Activated CD4-positive, alpha-beta T cell treated with anti-CD3 and anti-CD28 coated beads, Interleukin-2, amount 50 U/mL, for 24 hours (primary cell): ENCODE measurements at regions not wholly inside any gene's neighbourhood (a gene's known extent, or its start where the extent isn't known, plus 50 kb on each side); places are given as distances from the start of the nearest gene placed in this dataset.

Experiments
- DNase-seq, 2 donors: peaks; one replicate each; pipeline ENCODE4 v3.0.0-alpha.2; 2020; ENCODE audit warnings: low read depth in 1 of 2, low spot score in 1 of 2

DNA sequence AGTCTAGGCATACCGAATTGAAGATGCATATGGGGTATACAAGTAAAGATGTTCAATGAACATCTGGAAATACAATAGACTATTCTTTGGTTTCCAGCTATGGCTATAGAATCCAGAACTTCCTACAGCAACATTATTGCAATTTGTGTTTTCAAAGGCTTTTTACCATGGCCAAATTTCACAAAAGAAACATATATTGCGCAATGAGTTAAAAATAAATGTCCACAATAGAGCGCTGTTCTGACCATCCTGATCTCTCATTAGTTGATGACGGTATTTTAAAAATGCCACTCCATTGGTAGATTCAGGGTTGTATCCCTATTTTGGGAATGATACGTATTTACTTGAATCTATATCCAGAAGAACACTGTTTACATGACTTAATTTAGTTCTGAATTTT, 139.2 kb downstream of the LINC00632 start:
- no peak for DNase-seq

DNA sequence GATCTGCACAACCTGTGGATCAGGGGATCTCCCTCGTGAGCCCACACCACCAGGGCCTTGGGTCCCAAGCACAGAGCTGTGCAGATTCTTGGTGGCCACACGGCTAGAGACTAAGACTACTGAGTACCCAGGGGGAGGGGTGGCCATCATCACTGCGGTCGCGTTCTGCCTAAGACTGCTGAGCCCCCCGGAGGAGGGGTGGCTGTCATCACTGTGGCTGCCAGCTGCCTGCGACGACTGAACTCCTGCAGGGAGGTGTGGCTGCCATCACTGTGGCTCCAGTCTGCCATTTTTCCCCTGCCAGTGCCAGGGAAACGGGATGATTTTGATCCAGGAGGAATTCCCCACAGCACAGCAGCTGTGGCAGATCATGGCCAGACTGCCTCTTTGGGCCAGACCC, 141.7 kb upstream of the SPANXB1 start:
- no peak for DNase-seq

DNA sequence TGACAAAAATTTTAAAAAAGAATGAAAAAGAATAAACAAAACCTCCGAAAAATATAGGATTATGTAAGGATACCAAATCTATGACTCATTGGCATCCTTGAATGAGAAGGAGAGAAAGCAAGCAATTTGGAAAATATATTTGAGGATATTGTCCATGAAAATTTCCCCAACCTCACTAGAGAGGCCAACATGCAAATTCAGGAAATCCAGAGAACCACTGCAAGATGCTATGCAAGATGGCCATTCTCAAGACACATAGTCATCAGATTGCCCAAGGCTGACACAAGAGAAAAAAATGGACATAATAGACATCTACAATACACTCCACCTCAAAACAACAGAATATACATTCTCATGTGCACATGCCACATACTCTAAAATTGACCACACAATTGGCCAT, 135.9 kb upstream of the SPANXB1 start:
- no peak for DNase-seq

DNA sequence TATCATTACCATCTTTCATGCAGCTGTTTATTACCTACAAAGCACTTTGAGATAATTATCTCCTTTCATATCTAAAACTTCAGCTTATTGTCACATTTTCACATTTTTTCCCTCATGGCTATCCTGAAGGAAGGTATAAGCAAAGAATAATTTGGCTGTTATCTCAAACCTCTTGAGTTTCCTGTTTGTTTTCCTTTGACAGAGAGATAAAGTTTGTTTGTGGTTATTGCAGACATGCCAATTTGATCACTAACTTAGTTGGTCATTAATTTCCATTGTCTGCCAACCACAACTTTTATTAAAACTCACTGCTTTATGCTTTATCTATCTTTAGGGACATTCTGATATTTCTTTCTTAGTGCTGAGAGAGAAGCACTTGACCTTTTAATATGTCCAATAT, 89.8 kb upstream of the SPANXB1 start:
- DNase-seq = no peak

DNA sequence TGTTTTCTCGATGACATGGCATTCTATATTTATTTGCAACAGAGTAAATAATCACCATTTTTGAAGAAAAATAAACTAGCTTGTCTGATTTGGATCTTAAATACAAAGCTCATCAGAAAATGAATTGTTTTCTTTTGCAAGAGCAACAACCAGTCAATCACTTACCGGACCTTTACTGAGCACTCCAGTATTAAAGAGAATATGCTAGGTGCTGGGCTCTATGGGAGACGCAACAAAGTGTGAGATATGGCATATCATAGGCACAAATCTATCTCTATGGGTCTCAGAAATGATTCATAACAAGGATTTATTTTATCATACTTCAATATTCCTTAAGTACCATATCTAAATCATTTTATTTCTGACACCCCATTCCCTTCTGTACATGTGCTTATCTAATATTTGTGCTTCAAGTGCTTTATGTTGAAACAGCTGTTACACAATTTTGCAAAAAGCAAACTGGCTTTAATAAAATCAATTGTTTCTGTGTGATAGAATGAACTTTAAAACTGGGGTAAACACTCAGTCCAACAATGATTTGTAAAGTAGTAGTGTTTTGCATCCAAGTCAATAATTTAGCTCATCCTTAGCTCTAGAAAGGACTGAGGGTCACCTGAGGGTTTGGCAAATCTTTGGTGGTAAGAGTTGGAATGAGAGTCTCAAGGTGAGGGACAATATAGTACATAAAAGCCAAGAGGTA, 88.4 kb upstream of the SPANXB1 start:
- no peak for DNase-seq

DNA sequence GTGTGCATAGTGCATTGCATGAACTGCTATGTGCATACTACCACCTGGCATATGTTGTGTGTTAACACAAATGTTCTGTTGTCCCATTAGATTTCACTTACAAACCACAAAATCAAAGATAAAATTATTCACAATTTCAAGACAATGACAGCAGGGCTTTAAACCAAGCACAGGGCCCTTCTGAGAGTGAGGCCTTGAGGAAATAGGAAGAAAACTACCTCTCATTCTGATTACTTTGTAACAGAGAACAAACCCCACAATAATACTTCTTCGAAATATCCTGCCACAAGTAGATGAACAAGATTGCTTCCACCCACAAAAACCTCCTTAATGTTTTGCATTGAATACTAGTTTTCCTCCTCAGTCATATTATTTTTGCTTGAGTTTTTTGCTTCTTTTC, 85.5 kb upstream of the SPANXB1 start:
- no peak for DNase-seq

DNA sequence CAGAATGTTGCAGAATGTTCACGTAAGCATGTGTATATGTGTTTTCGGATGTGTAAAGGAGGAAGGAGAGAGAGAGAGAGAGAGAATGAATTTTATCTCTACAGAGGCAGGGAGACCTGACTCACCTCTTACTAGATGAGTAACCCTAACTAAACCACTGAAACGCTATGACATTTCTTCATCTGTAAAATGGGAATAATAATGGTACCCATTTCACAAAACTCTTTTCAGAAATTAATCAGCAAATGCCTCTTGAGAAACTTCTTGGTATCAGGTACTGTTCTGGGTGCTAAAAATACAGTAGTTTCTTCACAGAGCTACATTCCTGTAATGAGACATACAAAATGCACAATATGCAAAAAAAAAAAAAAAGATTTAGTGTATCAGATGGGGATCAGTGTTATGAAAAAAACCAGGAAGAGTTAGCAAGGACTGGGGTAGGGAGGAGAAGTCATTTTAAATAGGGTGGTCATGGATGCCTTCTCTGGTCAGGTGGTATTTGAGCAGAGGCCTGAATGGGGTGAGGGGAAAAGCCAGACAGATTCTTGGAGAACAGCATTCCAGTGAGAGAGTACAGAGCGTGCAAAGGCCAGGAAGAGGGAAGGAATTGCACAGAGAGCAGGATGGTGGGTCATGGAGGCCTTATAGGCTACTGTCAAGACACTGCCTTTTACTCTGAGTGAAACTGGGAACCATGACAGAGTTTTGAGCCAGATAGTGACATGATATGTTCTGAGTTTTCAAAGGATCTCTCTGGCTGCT, 84.9 kb upstream of the SPANXB1 start:
- no peak for DNase-seq

DNA sequence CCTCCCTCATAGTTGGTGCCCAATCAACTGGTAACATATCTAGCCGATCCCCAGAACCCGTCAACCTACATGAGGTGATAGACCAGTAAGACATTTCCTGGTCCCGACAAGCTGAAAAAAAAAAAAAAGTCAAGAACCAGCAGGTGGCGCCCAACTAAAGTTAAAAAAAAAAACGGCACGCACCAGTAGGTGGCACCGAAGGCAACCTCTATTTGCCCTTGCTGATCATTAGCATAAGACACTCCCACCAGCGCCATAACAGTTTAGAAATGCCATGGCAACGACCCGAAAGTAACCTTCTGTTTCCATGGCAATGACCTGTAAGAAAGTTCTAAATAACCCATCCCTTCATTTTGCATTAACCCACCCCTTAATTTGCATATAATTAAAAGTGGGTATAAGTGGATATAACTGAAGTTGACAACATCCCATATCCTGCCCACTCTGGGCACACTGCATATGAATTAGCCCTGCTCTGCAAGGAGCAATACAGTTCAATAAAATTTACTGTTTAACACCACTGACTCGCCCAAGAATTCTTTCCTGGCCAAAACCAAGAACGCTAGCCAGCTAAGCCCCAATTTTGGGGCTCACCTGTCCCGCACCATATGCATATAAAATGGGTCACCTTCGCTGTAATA, 83.9 kb upstream of the SPANXB1 start:
- peak in 1 of 2 donors; percentile 18 for DNase-seq

DNA sequence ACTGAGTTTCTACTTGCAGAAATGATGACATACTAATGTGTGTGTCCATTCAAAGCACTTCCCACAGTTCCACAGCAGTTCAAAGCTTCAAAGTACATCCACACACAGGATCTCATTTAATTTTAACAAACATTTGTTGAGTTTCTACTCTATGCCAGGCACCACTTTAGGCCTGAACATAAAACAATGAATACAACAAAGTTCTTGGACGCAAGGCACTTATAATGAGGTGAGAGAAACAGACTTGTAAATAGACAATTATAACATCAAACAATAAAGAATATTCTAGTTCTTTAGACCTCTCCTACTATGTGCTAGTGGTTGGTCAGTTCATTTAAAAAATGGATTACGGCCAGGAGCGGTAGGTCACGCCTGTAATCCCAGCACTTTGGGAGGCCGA, 82.0 kb upstream of the SPANXB1 start:
- DNase-seq = no peak

DNA sequence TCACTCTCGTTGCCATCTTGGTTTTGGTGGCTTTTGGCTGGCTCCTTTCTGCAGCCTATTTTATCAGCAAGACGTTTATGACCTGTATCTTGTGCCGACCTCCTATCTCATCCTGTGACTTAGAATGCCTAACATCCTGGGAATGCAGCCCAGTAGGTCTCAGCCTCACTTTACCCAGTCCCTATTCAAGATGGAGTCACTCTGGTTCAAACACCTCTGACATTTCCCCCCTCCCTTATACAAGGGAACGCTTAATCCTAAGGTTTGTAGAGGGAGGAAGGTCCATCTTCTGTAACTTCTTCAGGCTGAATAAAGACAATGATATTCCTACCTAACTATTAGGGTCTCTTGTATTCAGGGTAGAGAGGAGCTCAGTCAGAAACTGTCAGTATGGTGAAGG, 79.3 kb upstream of the SPANXB1 start:
- no peak for DNase-seq

DNA sequence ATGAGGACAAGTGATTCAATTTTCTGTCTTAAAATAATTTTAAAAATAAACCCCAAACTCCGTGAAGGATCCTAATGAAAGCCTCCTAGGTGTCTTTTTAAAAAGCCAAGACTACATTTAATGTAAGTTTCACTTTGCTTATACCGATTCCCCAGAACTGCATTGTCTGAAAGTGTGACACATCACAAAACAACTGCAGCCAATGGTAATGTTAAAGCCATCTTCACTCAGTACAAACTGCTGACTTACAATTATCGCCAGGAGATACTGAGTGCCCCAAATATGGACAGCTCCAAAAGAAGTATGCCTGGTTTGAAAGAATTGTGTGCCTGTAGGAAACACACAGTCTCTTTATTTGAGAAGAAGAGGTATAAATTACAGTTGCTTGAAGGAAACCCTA, 73.7 kb upstream of the SPANXB1 start:
- no peak for DNase-seq

DNA sequence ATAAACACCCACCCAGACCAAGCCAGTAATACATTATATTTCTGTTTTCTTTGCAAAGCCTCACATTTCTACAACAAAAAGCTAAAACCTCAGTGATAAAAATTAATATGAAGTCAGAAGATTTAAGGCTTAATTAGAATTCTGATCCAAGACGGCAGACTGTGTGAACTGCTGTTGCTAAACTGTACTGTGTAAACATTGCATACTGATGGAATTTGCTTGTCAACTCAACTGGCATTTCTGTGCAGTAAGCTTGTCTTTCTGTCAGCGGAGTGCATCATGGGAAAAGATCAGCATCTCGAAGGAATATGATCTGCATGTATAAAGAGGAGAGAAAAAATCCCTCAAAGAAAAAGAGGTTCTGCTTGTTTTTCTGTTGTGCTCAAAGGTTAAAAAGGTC, 69.4 kb upstream of the SPANXB1 start:
- no peak for DNase-seq

DNA sequence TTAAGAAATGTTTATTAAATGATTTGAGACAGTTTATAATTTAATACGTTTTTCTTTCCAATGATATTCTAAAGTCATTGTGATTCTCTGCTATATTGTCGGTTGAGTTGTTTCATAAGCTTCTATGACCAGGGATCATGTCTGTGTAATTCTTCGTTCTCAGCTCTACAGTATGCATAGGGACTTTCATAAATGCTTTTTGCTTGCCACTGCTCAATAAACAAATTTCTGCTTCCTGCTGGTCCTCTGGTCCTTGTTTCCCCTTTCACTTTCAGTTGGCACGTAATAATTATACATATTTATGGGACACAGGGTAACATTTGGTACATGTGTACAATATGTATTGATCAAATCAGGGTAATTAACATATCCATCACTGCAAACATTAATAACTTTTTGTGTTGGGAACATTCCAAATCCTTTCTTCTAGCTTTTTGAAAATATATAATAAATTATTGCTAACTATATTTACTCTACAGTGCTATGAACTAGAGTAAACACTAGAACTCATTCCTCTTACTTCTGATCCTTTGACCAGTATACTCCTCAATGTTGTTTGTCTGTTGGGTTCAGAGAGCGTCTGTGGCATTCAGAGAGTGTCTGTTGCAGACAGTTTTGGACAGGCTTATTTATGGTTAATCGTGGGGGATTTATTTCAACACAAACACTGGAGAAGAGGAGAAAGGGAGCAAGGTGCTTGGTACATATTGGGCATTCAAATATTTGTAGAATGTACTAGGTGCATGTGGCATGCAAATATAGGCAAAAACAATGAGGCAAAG, 68.3 kb upstream of the SPANXB1 start:
- DNase-seq = no peak

DNA sequence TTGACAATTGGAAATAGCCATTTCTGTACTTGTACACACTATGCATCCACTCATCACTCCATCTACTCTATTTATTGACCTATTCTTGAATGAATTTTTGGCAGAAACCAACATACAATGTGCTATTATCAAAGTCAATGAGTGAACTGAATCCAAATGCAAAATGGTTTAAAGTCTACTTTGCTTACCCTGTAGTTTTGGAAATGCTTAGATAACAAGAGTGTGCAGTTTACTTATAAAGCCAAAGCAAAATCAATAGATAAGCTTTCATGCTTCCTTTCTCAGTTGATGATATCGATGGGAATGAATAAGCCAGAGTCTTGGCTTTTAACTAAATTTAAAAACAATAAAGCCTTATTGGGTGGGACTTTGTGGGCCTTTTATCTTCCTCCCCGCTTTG, 58.9 kb upstream of the SPANXB1 start:
- DNase-seq = no peak

DNA sequence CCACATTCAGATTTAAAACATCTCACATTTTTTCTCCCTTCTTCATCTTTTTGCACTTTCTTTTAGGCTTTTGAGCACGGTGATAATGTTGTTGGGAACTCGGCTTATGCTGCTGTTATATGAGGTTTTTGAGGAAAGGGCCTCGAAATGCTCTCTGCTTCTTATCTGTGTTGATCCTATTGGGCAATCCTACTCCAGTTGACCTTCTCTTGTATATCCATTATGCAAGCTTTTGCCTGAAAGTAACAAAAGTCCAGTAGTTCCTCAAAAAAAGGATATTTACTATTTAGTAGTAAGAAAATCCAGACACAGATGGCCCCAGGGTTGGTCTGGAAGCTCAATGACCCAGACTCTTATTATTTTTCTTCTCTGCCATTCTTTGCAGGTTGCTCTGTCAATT, 57.7 kb upstream of the SPANXB1 start:
- DNase-seq = no peak

DNA sequence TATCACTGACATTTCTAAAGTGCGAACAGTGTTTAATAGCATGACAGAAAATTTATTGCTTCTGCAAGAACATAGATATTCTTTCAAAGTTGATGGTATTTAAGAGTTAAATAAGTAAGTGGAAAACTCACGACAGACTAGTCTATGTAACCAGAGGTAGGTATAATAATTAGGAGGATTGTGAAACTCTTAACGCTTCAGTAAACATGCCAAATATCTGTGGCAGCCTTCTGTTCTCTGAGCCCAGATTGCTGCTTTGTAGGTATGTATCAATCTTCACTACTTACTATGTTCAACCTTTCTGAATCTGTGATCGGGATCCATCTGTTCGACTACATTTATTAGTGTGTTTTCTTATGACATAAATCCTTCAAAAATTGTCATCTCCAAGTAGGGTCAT, 53.6 kb upstream of the SPANXB1 start:
- DNase-seq = no peak

DNA sequence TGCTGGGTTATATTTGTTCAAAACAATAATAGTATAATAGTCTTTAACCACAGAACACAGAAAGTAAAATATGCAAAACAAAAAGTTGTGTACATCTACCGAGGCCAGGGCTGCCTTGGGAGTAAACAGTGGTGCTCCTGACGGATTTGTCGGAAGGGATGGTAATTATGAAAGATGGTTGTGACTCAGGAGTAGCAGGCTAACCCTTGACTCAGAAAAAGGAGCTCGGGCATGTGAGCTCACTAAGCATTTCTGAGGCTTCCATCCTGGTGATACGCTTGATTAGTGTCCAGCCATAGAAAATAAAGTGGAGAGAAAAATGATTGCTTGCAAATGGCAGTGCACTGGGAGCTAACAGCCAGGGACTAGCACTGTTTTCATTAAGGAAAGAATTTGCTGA, 53.2 kb upstream of the SPANXB1 start:
- no peak for DNase-seq
